GM21786 (cell line): ENCODE measurements at regions not wholly inside any gene's neighbourhood (a gene's known extent, or its start where the extent isn't known, plus 50 kb on each side); places are given as distances from the start of the nearest gene placed in this dataset.
"Not testable (repeated sequence)": the region's sequence is repeated elsewhere in the genome, so short reads cannot be mapped to it uniquely, and the experiment has no call there.

ENCODE experiments used
- ATAC-seq: cut with Tn5 transposase; IDR thresholded peaks from one replicate; pipeline ENCODE4 v1.9.1; 2021; ENCODE audit not compliant: unreplicated experiment

DNA sequence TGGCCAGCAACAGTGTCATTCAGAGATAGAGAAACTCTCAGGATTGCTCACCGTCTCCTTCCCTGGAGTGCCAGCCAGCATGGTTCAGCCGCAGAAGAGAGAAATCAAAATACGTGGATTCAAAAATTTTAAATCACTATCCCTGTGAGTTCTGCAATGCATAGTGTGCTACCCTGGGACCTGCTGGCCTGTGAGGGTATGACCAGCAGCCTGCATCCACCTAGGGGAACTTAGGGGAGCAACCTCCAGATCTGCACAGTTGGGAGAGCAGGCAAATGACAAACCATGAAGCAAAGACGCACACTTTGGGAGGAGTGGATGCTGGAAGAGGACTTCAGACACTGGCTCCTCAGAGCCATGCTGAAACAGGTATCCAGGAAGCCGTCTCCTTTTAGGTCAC, 639.3 kb downstream of the TNS3 start:
- ATAC-seq: no peak

DNA sequence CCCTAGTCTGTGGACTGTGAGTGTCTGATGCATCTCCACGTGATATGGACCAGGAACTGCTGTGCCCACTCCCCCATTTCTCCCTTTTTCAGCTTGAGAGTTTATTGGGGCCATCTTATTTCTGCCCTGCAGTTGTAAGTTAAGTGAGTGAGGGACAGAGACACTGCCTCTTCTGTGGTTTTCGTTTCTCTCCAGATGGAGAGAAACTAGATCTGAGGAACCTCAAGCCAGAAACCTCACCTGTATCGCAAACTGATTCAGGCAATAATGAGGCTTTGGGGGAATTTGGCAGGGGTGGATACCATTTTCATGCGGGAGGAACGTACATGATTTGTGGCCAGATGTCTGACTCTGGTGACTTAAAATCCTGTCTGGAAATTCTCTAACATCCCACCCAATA, 641.7 kb downstream of the TNS3 start:
- no peak for ATAC-seq

DNA sequence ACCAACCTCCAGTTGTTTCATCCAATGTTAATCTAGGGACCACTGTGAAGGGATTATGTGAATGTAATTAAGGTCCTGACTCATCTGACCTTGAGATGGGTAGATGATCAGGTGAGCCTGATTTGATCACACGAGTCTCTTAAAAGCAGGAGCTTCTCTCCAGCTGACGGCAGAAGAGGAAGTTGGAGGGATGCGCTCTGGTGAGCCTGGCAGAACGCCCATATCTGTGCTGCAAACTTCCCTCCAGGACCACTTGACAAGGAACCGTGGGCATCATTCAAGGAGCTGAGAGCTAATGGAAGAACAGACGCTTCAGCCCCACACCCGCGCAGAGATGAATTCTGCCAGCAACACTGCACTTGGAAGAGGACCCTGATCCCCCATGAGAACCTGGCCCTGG, 642.4 kb downstream of the TNS3 start:
- ATAC-seq: no peak

DNA sequence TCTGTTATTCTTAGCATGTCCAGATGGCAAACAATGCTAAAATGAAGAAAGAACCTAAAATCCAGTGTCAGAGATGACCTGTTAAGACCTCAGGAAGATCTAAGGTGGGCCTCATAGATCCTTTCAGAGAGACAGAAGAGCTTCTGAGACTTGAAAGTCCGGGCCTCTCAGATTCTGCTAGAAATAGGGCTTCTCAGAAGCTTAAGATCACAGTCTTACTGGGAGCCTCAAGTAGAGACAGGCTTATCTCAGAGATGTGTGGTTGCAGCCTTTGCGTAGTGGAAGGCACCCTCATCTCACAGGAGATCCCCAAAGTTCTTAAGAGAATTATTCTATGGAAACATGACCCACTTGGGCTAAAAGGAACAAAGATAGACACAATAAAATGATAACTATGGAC, 642.8 kb downstream of the TNS3 start:
- ATAC-seq: no peak

DNA sequence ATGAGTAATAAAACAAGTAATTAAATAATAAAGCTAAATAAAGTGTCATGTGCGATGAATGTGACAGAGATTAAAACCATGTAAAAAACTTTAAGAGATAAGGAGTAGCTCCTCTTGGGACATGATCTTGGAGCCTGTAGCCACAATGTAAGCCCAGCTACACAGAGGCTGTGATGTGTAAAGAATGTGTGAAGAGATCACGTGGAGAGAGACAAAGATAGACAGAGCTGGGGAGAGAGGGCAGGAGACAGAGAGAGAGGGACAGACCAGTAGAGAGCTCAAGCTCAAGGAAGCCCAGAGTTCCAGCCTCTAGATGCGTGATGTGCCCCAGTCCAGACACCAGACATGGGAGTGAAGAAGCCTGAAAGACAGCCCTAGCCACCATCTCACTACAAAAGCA, 644.1 kb downstream of the TNS3 start:
- ATAC-seq: no peak

DNA sequence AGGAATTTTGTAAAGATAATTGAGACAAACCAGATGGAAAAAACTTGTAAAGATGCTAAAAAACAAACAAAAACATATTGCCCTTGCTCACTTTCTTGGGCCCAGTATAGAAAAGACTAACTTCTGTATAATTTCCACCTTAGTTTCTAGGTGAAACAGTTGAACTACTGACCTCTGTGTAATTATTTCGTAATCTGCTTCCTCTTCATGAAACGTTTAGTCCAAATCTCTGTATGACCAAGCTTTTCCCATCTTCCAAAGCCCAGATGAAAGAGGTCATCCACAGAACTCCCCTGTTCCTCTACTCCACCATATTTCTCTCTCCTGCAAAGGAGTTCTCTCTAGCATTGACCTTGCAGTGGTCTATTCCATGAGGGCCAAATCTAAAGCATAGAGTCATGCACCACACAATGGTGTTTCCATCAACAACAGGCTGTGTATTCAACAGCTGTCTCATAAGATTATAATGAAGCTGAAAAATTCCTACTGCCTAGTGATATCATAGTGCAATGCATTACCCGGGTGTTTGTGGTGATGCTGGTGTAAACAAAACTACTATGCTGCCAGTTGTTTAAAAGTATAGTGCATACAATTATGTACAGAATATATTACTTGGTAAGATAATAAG, 647.6 kb downstream of the TNS3 start:
- ATAC-seq: no peak

DNA sequence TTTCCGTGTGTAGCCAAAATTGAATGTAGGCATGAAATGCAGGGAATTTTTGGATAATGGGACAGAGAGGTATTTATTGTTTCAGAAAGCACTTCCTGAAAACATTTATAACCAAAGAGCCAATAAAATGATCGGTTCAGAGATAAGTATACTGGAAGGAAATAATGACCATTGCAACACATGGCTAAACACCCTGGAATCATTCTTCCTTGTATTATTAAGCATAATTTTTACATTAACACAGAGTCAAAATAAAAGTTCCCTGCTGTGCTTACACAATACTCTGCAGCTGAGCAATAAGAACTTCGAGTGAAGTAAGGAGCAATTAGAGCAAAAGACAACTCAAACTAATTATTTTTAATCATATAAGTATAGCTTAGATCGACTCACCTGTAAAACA, 648.3 kb downstream of the TNS3 start:
- ATAC-seq: no peak

DNA sequence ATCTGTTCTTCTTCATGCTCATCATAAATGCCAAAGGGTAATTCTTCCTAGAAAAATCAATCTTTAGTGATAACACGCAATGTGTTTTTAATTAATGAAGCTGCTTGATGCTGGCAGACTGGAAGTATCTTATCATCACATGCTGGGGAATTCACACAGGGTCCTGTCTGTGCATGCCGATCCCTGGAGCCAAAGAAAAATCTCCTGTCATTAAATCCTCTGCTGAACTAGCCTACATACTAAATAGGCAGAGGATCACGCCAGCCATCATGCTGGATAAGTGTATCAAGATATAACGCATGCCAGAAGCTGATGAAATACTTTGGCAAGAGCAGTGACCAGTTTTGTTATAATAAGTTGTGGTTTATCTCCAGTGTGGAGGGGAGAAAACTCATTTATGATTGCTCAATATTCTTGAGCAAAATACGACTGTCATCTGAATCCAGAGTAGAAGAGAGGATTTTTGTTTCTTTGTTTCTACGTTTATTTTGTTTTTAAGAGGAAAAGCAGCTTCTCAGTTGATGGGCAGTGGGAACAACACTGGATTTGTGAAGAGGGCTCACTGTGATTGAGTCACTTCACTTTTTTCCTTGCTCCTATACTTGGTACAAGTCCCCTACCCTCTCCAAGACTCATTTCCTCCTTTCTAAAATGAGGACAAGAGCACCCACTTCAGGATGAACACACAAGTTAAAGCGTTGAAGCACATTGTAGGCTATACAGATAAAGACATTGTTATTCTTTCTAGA, 649.1 kb downstream of the TNS3 start:
- no peak for ATAC-seq

DNA sequence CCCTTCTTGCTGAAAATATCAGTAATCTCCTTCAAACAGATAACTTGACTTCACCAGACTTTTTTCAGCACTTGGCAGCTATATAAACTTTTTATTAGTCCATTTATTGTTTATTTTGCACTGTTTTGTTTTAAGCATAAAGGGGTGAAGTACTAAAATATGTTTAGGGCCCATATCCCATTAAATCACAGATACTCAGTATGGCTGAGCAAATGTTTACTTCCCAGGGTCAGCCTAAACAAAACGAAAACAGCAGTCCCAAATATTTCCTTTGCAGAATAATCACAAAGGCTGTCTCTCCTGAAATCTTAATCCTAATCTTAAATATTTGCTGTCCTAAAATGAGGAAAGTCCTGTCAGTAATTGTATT, 649.6 kb downstream of the TNS3 start:
- ATAC-seq: no peak

DNA sequence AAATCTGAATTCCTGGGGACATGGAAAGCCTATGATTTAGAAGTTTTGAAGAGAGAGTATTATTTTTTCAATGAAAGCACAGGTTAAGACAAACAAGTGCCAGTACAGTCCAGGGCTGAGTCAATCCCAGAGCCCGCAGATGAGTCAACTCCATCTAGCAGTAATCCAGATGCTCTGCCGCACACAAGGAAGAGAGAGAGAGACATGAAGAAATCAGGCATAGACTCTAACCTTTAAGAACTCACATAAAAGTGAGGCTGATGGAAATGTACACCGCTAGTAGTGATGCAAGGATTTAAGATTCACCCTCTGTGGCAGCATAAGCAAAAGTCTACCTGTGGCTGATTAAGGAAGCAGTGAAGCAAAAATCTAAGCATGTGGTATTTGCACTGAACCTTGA, 651.5 kb downstream of the TNS3 start:
- no peak for ATAC-seq

DNA sequence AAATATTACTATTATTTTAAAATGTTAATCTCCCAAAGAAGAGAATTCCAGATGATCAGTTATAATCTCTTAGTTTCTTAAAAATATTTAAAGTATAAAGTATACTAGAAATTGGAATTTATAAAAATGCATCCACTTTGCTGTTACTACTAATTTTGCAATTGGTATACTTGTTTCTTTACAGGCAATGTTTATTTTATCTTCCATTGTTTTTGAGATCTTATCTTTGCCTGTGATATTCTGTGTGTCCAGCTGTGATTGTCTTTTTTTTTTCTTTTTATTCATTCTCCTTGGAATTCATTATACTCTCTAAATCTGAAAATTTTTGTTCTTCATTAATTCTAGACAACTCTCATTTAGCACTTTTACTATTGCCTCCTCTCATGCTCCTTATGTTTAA, 652.6 kb downstream of the TNS3 start:
- ATAC-seq: no peak

DNA sequence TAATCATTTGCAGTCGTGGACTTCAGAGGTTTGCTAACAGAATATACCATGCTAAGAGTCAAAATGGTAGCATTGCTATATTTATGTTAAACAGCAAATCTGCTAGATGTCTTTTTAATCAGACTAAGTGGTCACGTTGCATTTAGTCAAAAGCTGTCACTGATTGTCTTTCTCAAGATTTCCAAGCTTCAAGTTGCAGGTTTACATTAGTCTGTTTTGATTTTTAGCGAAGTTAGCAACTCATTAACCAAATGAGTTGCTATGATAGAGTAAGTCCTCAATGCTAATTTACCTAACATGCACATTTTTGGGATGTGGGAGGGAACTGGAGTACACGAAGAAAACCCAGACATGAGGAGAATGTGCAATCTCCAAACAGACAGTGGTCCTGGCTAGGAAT, 653.2 kb downstream of the TNS3 start:
- ATAC-seq: no peak

DNA sequence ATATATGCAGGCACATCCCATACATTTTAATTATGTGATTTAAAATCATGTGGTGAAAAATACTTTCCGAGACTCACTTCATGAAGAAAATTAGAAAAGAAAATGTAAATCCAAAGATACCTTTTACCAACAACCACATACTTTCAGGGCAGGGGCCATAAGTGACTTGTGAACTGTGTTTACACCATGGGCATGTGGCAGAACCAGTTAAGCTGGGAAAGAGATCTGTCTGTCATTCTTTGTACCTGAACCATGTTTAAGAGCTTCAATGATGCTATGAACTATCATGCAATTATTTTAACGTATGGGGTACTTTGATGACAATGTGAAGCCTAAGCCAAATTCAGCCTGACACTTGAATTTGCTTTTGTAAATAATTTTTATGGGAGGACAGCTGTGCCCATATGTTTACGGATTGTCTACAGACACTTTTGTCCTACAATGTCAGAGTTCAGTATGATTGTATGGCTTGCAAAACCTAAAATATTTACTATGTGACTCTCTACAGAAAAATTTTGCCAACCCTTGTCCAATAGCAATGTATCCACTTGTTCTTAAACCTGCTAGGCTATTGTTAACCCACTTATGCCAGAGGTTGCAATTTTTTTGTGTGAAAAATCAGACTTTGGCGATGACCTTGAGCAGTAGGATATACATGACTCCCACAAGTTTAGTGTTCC, 654.6 kb downstream of the TNS3 start:
- no peak for ATAC-seq

DNA sequence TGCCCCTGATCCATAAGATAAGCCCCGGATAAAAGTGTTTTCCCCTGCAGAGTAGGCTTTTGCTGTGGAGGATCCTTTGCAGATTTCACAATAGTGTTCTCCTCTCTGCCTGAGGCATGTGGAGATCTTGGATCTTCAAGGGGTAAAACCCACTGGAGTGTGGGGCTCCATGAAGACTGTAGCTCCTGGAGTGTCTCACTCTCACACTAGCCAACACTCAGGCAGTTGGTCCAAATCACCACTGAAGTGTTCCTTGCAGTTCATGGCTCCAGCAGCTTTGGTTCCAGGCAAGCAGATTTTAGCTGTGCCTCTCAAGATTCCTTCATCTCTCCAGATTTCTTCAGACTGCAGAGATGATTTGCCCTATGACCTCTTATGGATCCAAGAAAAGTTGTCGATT, 665.3 kb downstream of the TNS3 start:
- no peak for ATAC-seq

DNA sequence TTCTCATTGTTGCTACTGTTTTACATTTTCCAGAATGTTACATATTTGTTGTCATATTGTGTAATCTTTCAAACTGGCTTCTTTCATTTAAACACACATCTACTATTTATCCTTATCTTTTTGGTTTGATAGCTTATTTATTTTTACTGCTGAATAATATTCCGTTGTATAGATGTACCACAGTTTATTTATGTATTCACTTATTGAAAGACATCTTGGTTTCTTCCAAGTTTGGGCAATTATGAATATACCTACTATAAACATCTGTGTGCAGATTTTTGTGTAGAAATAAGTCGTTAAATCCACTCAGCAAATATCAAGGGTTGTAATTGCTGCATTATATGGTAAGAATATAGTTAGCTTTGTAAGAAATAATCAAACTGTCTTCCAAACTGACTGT, 669.2 kb downstream of the TNS3 start:
- no peak for ATAC-seq

DNA sequence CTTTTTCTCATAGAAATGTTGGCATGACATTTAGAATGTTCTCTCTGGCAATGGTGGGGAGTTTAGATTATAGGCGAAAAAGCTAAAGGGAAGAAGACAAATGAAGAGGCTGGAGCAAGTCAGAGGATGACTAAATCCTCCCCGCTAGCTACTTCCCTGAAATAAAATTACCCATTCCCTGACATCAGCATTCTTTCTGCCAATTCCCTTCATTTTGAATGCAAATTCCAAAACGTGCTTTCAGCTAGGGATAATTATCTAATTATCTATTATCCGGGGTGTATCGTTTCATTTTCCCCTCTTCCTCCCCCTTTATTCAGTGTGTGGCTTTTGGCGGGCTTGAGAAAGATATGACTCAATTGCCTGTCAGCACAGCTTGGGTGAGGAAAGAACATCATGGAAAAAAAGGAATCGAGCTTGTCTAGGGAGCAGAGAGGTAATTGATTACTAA, 672.3 kb downstream of the TNS3 start:
- no peak for ATAC-seq

DNA sequence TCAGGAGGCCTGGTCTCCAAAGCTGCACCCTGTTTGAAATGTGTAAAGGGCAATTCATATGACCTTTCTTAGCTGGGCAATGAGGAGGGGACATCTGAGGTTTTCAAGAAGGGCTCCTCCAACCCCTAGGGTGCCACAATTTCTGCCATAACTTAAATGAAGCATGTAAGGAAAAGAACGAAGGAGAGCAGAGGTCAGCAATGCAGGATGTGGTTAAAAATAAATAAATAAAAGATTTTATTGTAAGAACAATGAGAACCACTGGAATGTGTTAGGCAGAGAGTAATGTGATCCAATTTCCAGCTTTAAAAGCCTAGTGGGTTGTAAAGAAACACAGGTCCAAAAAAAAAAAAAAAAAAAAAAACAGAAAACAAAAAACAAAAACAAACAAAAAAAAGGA, 673.1 kb downstream of the TNS3 start:
- ATAC-seq: no peak

DNA sequence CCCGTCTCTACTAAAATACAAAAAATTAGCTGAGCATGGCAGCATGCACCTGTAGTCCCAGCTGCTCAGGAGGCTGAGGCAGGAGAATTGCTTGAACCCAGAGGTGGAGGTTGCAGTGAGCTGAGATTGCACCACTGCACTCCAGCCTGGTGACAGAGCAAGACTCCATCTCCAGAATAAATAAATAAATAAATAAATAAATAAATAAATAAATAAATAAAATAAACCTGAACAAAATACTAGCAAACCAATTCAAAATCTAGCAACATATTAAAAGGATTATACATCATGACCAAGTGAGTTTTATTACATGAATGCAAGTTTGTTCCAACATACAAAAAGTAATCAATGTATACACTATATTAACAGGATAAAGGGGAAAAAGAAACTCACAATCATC, 677.4 kb downstream of the TNS3 start:
- ATAC-seq: not testable (repeated sequence)

DNA sequence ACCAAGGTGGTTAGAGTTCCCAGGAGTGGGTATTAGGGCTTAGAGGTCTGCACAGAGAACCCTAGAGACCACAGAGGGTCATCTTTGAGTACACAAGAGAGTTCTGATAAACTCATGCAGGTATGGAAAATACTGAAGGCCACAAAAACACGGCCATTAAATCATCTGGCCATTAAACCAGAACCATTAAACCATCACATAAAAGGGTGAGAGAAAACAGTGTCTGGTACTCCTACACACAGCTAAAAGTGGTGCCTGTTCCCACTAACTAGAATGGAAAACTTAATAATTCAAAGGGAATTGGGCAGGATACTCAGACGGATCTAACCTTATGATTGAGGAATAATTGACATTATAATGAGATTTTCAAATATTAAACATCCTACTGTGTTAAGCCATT, 679.4 kb downstream of the TNS3 start:
- ATAC-seq: no peak

DNA sequence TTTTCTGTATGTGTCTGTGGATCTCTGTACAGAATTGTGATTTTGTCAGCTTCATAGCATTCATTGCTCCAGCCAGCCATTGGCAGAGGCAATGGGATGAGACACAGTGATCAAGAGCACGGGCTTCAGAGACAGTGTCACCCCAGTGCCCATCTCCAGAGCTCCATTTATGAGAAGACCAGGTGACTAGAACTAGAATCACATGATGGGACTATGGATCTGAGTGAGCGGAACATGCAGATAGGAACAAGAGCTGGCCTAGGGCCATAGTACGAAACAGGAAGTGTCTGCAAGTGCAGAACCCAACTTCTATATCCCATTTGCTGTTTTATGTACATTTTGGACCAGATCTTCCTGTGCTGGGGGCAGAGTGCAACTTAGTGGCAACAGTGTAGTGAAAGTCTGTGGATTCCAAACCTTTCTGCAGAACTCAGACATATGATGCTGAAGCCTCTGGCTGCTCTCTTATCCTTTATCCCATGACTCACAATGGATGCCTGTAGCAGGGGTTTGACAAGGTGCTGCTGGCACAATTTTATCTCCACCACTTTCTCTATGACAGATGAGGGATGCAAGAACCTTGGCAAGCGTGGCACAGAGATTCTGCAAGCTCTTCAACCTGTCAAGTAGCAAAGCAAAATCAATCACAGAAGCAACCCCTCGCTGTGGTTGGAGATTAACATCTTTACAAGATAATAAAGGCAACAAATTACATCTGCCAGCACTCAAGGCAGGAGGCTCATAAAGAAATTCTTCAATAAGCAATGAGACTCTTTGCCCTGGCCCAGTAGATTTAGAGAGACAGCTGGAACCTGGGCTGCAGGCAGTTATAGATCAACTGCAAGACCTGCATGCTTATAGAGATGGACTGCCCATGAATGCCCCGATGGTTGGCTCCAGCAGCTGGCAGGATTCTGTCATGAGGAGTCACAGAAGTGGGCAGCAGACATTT, 681.3 kb downstream of the TNS3 start:
- ATAC-seq: no peak

DNA sequence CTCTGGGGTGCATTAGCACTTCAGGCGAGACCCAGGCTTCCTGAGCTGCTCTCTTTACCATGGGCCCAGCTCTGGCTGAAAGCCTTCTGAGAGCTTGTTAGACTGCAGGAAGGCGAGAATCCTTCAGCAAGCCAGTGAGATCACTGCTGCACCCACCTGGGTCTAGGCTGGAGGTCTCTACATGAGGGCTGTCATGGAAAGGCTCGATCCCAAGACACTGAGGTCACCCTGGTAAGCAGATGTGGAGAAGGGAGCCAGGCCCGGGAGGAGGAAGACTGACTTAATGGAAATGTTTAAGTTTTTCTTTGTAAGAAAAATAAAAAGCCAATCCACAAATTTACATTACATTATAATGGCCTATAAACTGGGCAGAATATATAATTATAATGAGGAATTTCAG, 684.5 kb downstream of the TNS3 start:
- ATAC-seq: no peak
